22Rv1 (cell line): ENCODE measurements at regions not wholly inside any gene's neighbourhood (a gene's known extent, or its start where the extent isn't known, plus 50 kb on each side); places are given as distances from the start of the nearest gene placed in this dataset.

ENCODE experiments used
- H3K27ac ChIP-seq: fragments of 450-650 bp; 2 replicates; pipeline ENCODE4 v1.5.1; 2017
- ZFX ChIP-seq: fragments of 450-650 bp; IDR thresholded peaks from 2 replicates; pipeline ENCODE4 v1.6.1; 2017; ENCODE audit warnings: antibody characterized with exemption, borderline replicate concordance
- TF ChIP-seq, protein P1 (sequence below): fragments of 450-650 bp; IDR thresholded peaks from 2 replicates; pipeline ENCODE4 v1.5.1; 2017; ENCODE audit warnings: mild to moderate bottlenecking

DNA sequence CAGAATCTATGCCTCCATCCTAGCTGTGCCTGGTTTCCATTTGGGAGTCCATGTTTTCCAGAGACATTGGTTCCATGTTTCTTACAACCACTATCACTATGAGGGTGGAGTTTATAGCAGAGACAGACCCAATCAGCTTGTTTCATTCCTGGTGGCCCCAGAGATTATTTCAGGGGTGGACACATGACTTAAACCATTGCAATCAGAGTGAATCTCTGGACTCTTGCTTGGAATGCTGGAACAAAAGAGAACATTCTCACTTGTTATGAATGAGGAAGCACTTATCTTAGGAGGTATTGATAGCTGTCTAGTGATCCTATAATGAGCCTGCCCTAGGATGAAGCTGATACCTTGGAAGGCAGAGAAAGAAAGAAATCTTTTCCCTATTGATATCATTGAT lies 250.3 kb downstream of the ATG4C start:
- H3K27ac ChIP-seq = no peak overlapping the region
- no peak for TF ChIP-seq ZFX
- TF ChIP-seq, protein P1, sequence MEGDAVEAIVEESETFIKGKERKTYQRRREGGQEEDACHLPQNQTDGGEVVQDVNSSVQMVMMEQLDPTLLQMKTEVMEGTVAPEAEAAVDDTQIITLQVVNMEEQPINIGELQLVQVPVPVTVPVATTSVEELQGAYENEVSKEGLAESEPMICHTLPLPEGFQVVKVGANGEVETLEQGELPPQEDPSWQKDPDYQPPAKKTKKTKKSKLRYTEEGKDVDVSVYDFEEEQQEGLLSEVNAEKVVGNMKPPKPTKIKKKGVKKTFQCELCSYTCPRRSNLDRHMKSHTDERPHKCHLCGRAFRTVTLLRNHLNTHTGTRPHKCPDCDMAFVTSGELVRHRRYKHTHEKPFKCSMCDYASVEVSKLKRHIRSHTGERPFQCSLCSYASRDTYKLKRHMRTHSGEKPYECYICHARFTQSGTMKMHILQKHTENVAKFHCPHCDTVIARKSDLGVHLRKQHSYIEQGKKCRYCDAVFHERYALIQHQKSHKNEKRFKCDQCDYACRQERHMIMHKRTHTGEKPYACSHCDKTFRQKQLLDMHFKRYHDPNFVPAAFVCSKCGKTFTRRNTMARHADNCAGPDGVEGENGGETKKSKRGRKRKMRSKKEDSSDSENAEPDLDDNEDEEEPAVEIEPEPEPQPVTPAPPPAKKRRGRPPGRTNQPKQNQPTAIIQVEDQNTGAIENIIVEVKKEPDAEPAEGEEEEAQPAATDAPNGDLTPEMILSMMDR = no peak

DNA sequence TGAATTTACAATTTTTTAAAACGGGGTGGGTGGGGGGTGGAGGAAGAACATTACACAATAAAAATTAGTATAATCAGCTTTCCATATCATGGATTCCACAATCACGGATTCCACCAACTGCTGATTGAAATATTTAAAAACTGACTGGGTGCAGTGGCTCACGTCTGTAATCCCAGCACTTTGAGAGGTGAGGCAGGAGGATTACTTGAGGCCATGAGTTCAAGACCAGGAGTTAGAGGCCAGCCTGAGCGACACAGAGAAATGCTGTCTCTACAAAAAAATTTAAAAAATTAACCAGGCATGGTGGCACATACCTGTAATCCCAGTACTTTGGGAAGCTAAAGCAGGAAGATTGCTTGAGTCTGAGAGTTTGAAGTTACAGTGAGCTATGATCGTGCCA lies 254.7 kb downstream of the ATG4C start:
- no peak overlapping the region for H3K27ac ChIP-seq
- TF ChIP-seq ZFX = no peak
- TF ChIP-seq, protein P1 = no peak

DNA sequence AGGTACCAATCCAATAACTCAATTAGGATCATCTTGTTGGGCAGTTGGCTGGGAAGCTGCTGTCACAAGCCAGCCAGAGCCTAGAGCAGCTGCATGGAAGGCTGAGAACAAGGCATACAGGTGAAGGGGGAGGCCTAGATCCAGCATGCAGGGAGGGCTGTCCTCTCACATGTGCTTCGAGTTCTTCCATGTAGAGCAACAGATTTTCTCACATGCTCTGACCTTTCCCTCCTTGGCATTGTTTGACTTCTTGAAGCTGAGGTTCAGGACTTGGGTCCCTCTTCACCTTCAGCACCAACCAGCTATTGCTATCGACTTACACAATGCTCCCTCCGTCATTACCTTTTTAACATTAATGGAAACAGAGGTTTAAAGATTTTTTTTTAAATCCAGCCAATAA lies 257.7 kb downstream of the ATG4C start:
- TF ChIP-seq ZFX = no peak
- TF ChIP-seq, protein P1 = no peak

DNA sequence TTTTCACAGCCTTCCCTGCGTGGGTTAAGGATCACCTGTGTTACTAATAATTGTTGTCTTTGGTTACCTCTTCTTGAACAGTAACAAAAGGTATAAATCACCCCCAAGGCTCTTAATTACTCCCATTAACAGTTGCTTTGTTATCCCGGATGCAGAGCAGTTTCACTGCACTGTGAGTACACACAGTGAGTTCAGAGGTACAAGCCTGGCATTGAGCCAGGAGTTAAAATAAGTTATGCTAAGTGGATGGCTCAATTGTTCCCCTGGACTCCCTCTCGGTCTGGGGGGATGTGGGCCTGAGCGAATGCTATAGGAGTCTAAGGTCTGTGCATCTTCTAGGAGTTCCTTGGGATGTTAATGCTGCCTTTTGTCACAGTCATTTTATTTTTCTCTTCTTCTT lies 258.3 kb downstream of the ATG4C start:
- TF ChIP-seq, protein P1 = no peak
- no peak for TF ChIP-seq ZFX
- H3K27ac ChIP-seq = no peak overlapping the region

More for the DNA sequence above, 257.7 kb downstream of the ATG4C start:
- H3K27ac ChIP-seq = no peak overlapping the region

GRCh38 chr1:63046539-63046938 lies 262.6 kb downstream of the ATG4C start:
- no peak for TF ChIP-seq ZFX
- TF ChIP-seq, protein P1 = no peak
- no peak overlapping the region for H3K27ac ChIP-seq

- TF ChIP-seq, protein P1 = no peak
- no peak for TF ChIP-seq ZFX
- H3K27ac ChIP-seq = no peak overlapping the region
Measured at GRCh38 chr1:63049135-63049534, 265.2 kb downstream of the ATG4C start.

GRCh38 chr1:63051356-63051755 lies 267.4 kb downstream of the ATG4C start:
- no peak overlapping the region for H3K27ac ChIP-seq
- TF ChIP-seq, protein P1 = no peak
- TF ChIP-seq ZFX = no peak
